HG03139 (cell line): ENCODE measurements at regions not wholly inside any gene's neighbourhood (a gene's known extent, or its start where the extent isn't known, plus 50 kb on each side); places are given as distances from the start of the nearest gene placed in this dataset.
"Not testable (repeated sequence)": the region's sequence is repeated elsewhere in the genome, so short reads cannot be mapped to it uniquely, and the experiment has no call there.

Experiments used
- ATAC-seq: cut with Tn5 transposase; IDR thresholded peaks from one replicate; pipeline ENCODE4 v1.9.1; 2021; ENCODE audit not compliant: unreplicated experiment

GRCh38 chr4:160009656-160010493, 907.0 kb downstream of the RAPGEF2 start:
- no peak for ATAC-seq

DNA sequence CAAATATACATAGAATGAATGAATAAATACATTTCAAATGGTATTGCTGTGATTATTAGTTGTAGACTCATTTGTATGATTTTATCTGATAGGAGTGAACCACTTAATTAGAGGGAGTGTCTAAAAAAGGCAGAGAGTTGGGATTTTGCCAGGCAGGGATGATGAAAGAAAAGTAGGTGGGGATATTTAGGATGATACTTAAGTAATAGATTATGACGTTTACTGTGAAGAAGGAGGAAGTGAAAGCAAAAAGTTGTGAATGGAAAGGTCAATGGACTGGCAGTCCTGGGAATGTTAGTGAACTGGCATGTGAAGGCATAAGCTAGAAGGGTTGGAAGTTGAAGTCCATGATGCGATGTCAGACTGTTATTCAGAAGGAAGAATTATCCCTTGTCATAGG, 917.1 kb downstream of the RAPGEF2 start:
- no peak for ATAC-seq

DNA sequence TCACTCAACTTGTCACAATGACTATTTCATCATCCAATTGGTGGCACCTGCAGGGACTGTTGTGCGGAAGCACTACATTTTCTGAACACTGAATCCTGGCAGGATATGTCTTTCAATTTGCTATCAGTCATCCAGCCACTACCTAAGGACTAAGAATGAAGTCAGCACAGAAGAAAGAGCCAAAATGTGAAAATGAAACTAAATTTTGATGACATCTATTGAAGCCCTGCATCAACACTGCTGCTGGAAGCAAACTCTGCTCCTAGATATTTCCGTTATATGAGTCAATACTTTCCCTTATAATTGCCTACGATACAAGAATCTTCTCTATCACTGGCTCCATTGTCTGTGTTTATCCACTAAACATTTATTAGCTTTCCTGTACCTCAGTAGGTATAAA, 917.9 kb downstream of the RAPGEF2 start:
- no peak for ATAC-seq

DNA sequence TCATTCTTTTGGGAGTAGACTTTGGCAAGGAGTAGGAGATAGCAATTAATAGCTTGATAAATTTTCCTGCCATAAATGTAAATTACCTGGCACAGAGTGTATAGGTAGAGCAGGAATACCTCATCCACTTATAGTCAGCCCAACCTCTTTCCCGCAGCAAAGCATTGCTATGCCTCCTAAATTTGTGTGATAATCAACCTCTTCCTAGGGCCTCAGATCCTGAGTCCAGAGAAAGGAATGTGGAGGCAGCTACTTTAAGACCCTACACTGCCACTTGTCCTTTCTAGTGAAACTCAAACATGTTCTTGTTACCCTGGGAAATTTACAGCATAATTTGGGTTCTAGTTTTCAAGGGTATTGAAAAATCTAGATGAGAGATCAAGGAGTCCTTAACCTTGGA, 919.0 kb downstream of the RAPGEF2 start:
- ATAC-seq = no peak

- no peak for ATAC-seq
Observed at GRCh38 chr4:160026721-160027120, 923.8 kb downstream of the RAPGEF2 start.

DNA sequence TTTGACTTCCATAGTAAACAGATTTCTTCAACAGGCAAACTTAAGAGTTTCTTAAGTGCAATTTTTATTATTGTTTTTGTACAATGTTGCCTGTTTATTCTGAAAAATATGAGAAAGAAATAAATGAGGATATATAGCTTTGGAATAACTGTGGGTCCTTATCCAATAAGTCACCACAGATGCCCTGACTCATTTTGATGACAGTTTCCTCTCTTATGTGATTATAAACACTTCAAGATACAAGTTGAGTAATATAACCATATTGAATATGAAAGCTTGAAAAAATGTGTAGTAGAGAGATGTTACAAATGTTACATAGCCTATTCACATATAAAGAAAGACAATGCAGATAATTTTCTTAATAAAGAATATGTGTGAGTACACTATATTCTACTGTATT, 931.6 kb downstream of the RAPGEF2 start:
- ATAC-seq = no peak

DNA sequence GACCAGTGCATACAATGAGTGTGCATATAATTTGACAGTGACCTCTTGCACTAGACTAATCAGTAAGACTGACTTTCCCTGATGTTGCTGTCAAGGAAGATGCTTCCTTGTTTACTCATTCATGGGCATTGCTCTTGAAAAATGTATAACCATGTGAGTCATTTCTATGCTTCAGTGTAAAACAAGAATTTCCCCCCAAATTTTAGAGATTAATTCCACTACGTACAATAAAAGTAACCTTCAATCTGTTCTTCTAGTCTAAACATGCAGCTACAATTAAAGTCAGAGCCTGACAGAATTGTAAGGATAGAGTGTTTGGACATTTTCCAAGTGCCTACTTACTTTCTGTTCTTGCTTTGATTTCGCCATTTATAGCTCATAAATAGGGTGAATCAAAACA, 935.7 kb downstream of the RAPGEF2 start:
- no peak for ATAC-seq

- no peak for ATAC-seq
Observed at GRCh38 chr4:160044693-160045092, 941.8 kb downstream of the RAPGEF2 start.

- no peak for ATAC-seq
Observed at GRCh38 chr4:160082432-160083207, 979.7 kb downstream of the RAPGEF2 start.

DNA sequence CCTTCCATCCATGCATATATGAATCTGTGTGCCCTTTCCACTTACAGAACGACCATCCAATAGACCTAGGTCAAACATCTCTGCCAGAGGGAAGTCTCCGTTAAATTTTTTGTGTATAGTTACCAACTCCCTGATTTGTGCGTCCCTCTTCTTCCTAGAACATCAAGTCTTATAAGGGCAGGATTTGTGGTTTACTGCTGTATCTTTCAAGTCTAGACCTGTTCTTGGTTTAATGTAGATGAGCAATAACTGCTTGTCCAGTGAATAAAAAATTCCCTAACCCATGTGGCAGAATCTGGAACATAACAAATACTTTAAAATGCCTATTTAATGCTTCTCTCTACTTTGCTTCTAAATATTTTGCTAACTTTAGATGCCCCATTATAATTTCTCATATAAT, 988.8 kb downstream of the RAPGEF2 start:
- ATAC-seq = no peak

- no peak for ATAC-seq
Observed at GRCh38 chr4:160100316-160100715, 997.4 kb downstream of the RAPGEF2 start.

DNA sequence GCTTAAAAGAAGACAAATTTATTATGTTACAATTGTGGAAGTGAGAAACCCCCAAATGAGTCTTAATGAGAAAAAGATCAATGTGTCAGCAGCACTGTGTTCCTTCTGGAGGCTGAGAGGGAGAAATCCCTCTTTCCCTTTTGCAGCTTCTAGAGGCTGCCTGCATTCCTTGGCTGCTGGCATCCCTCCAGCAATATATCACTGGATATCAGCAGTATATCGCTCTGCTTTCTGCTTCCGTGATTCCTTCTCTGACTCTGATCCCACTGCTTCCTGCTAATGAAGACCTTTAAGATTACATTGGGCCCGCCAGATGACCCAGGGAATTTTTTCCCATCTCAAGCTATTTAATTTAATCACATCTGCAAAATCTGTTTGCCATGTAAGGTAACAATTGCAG, 1008.0 kb downstream of the RAPGEF2 start:
- no peak for ATAC-seq

DNA sequence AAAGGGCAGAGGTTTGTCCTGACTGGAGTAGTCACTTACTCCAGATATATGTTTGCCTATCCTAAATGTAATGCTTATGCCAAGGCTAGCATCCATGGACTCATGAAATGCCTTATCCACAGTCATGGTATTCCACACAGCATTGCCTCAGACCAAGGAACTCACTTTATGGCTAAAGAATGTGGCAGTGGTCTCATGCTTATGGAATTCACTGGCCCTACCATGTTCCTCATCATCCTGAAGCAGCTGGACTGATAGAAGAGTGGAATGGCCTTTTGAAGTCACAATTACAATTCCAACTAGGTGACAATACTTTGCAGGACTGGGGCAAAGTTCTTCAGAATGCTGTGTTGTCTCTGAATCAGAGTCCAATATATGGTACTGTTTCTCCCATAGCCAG, 1014.8 kb downstream of the RAPGEF2 start:
- no peak for ATAC-seq

GRCh38 chr4:160125576-160126287, 1022.9 kb downstream of the RAPGEF2 start:
- not testable (repeated sequence) for ATAC-seq

DNA sequence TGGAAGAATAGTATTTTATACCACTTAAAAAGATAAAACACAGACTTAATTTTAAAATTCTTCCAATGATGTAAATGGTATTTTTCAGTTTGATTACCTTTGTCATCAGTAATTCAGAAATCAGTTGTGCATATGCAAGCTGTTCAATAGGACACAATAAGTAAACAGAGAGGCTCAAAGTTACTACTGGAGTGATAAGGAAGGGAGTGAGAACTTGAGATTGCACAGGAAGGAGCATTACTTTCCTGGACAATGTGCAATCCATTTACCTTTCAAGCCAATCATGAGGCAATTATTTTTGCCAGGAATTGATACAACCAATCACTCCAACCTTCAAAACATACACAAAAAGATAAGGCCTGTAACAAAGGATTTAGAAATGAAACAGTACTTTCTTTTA, 1024.3 kb downstream of the RAPGEF2 start:
- ATAC-seq = no peak

- ATAC-seq = no peak
Observed at GRCh38 chr4:160129439-160129838, 1026.6 kb downstream of the RAPGEF2 start.

- ATAC-seq = no peak
Observed at GRCh38 chr4:160136021-160136420, 1033.1 kb downstream of the RAPGEF2 start.

GRCh38 chr4:160141206-160141605, 1038.3 kb downstream of the RAPGEF2 start:
- ATAC-seq = no peak

DNA sequence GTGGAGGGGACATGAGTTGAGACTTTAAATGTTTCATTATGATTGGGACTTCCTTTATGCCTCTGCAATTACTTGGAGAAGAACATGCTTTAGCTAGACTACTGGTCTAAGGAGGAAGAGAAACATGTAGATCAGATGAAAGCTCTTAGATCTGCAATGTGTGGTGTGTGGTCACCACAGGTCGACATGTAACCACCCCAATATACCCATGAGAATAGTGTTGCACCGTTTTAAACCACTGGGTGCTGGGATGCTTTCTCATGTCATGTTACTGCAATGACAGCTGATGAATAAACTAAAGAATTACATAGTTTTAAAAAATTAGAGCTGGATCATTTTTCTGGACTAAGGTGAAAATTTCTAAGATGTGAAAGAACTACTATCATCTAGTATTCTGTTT, 1039.7 kb downstream of the RAPGEF2 start:
- ATAC-seq = peak; percentile 100

DNA sequence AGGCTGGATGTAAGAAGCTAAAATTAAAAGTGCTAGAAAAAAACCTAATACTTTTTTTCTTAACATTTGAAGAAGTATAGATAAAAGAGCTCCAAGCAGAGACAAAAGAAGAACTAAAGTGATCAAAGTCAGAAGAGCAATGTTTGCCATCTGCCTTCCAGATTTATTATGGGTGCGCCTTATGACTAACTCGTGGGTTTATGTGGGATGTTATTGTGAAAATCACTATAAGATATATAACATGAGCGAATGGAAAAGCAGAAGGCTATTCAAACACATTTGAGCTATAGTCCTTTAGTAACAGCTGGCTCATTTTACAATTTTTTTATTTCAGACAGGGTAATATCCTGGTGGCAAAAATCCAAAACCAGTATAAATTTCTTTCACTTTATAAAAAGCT, 1040.7 kb downstream of the RAPGEF2 start:
- ATAC-seq = no peak

- no peak for ATAC-seq
Observed at GRCh38 chr4:160159457-160159856, 1056.6 kb downstream of the RAPGEF2 start.

DNA sequence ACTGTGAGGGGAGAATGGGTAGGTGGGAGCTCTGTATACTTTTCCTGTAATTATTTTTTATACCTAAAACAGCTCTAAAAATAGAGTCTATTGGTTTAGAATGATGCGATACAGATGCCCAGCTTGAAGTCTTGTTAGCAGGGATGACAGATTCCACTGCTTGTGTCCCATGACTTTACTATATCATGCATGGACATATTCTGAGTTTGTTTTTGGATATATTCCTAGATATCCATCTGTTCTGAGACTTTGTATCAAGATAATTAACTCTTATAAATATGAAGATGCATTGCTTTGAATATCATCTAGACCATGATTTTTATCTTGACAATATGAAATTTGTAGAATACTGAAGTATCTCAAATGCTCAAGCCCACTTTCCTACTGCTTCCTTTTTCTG, 1058.1 kb downstream of the RAPGEF2 start:
- ATAC-seq = no peak
